HG02763 (cell line): ENCODE measurements at regions not wholly inside any gene's neighbourhood (a gene's known extent, or its start where the extent isn't known, plus 50 kb on each side); places are given as distances from the start of the nearest gene placed in this dataset.
"Not testable (repeated sequence)": the region's sequence is repeated elsewhere in the genome, so short reads cannot be mapped to it uniquely, and the experiment has no call there.

Source experiments
- ATAC-seq: cut with Tn5 transposase; IDR thresholded peaks from one replicate; pipeline ENCODE4 v1.9.1; 2021; ENCODE audit warnings: mild to moderate bottlenecking, moderate library complexity; ENCODE audit not compliant: unreplicated experiment

DNA sequence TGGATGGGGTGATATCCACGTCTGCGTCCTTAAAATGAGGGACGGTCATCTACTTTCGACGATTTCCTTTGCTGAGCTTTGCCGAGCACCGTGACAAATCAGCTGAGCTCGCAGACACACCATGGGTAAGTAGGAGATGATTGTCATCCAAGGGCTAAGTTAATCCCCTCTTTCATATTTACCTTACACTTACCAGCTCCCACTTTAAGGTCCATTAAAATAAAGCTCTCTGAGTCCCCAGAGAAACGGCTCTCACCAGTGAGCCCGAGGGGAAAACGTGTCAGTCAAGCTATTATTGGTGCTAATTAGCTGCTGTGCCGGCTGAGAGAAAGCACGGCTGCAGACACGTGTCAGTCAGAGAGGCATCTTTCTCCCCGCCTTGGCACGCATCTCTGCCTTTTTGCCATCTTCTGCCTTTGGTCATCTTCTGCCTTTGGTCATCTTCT lies 72.2 kb downstream of the CRLF2 start:
- ATAC-seq: no peak

DNA sequence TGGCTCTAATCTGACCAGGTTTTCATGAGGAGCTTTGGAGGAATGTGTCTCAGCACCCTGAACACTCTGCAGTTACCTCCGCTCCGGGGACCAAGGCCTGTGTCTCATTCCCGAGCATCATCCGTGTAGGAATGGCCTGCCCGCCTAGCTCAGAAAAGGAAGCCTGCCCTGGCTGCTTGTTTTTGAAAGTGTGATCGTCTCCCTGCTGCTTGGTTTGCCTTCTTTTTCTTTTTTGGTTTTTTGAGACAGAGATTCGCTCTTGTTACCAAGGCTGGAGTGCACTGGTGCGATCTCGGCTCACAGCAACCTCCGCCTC lies 73.3 kb downstream of the CRLF2 start:
- no peak for ATAC-seq

DNA sequence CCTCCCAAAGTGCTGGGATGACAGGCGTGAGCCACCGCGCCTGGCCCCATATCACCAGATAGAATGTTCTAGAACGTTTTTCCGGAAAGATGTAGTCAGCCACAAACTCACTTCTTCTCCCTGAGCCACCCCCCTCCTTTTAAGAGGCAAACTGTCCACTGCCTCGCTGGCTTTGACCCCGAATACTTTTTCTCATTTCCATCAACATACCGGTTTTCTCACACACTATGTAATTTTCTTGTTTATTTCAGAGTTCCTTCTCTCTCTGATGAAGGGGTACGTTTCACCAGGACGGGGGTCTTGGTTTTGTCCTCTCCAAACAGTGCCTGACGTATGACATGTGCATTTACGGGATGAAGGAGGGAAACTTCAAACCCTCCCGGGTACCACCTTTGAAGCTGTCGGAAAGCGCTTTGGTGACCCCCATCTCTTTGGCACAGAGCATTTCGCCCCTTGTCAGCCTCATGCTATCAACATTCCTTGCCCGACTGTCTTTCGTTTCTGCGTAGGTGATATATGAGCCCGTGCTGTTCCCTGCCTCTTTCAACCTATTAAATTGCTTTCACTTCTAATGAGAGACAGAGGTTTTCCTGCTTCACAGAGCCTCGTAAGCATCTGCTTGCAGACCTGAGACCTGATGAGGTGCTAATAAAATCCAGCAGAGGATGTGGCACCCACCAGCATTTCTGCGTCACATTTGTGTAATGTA lies 73.8 kb downstream of the CRLF2 start:
- ATAC-seq: no peak

DNA sequence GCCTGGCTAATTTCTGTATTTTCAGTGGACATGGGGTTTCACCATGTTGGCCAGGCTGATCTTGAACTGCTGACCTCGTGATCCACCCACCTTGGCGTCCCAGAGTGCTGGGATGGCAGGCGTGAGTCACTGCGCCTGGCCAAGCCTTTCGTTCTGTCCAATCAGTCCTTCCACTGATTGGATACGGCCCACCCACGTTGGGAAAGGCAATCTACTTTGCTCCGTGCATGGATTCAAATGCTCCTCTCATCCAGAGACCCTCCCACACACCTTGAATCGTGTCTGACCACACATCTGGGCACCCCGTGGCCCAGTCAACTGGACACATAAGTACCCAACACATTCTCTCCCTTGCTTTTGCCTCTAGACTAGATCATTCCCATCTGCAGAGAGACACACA lies 74.9 kb downstream of the CRLF2 start:
- ATAC-seq: no peak

DNA sequence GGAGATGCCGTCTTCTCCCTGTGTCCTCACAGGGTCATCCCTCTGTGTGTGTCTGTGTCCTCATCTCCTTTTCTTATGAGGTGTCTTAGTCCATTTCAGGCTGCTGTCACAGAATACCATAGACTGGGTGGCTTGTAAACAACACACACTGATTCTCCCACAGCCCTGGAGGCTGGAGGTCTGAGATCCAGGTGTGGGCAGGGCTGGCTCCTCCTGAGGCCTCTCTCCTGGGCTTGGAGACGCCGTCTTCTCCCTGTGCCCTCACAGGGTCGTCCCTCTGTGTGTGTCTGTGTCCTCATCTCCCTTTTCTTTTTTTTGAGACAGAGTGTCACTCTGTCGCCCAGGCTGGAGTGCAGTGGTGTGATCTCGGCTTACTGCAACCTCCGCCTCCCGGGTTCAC lies 75.9 kb downstream of the CRLF2 start:
- ATAC-seq: not testable (repeated sequence)

DNA sequence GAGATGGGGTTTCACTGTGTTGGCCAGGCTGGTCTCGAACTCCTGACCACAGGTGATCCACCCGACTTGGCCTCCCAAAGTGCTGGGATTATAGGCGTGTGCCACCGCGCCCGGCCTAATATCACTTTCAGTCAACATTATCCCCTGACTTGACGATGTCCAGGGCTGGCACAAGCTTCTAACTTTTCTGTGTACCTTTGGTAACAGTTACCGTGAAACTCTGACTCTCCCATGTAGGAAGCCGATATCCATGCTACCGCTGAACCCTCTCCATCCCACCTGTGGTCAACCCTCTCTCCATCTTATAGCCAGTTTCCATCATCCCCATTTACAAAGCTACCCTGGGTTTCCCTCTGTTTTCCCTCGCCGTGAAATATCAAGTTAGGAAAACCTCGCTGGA lies 77.5 kb downstream of the CRLF2 start:
- ATAC-seq: no peak

DNA sequence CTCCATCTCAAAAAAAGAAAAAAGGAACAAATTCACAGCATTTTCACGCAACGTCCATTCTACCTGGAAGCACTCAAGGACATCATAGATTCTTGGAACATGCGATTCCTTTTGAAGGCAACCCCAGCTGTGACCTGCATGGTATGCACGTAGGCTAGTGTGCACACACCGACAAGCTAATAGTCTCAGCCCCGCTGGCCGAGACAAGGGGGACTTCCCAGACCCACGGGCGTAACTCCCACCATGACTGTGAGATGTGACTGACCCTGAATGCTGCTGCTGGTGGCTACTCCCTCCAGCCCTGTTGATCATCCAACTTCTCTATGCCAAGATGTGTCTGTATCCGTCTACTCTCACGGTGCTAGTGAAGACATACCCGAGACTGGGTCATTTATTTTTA lies 78.3 kb downstream of the CRLF2 start:
- no peak for ATAC-seq

DNA sequence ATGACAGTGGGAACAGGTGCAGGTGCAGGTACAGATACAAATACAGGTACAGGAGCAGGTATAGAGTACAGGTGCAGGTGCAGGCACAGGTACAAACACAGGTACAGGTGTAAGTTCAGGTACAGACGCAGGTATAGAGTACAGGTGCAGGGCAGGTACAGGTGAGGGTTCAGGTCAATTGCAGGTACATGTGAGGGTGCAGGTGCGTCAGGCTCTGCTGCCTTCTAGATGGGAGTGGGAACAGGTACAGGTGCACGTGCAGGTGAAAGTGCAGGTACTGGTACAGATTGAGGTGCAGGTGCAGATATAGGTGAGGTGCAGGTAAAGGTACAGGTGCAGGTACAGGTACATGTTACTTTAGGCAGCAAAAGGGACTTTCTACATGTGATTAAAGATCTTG lies 85.7 kb downstream of the CRLF2 start:
- ATAC-seq: no peak

DNA sequence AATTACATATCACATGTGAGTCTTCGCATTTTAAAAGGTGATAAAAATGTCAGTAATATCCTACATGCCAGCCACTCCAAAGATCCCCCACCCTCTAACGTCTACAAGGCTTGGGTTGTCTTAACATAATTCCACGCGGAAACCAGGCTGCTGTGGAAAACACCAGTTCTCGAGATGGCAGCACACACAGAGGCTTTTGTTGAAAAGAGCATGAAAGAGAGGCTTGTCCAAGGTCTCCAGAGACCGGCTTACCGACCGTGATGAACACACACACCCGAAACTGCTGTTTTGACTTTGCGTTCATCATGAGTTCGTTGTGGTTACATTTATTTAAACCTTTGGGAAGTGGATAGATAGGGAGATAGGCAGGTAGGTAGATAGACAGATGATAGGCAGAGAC lies 87.9 kb downstream of the CRLF2 start:
- no peak for ATAC-seq

DNA sequence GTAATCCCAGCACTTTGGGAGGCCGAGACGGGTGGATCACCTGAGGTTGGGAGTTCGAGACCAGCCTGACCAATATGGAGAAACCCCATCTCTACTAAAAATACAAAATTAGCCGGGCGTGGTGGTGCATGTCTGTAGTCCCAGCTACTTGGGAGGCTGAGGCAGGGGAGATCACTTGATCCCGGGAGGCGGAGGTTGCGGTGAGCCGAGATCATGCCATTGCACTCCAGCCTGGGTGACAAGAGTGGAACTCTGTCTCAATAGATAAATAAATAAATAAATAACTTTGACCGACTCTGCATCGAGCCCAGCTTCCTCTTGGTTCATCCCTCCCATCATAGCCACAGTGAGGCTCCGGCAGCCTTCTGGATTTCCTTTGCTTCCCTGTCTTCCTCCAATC lies 89.6 kb downstream of the CRLF2 start:
- ATAC-seq: not testable (repeated sequence)

DNA sequence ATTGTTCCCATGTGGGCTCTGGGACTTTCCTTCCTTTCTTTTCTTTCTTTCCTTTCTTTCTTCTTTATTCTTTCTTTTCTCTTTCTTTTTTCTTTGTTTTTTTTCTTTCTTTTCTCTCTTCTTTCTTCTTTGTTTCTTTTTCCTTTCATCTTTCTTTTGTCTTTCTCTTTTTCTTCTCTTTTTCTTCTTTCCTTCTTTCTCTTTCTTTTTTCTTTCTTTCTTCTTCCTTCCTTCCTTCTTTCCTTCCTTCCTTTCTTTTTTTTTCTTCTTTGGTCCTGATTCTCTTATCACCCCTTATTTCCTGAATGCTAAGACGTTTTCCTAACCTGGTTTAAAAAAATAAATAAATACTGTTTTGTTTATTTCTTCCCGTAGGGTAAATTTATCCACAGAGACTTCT lies 93.2 kb downstream of the CRLF2 start:
- no peak for ATAC-seq

DNA sequence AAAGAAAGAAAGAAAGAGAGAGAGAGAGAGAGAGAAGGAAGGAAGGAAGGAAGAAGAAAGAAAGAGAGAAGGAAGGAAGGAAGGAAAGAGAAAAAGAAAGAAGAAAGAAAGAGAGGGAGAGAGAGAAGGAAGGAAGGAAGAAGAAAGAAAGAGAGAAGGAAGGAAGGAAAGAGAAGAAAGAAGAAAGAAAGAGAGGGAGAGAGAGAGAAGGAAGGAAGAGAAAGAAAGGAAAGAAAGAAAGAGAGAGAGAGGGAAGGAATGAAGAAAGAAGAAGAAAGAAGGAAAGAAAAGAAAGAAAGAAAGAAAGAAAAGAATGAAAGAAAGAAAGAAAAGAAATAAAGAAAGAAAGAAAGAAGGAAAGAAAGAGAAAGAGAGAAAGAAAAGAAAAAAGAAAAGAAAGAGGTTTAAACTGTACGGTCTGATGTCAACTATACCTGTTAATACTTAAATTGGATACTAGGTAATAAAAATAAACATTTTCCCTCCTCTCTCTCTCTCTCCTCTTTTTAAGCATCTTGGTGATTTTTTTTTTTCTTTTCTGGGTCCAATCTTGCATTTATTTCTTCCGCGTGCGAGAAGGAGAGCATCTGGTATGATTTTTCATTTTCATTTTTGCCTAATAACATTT lies 93.8 kb downstream of the CRLF2 start:
- no peak for ATAC-seq

DNA sequence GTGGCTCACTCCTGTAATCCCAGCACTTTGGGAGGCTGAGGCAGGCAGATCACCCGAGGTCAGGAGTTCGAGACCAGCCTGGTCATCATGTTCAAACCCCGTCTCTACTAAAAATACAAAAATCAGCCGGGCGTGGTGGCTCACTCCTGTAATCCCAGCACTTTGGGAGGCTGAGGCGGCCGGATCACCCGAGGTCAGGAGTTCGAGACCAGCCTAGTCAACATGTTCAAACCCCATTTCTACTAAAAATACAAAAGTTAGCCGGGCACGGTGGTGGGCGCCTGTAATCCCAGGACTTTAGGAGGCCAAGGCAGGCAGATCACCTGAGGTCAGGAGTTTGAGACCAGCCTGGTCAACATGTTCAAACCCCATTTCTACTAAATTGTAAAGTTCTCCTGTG lies 97.0 kb downstream of the CRLF2 start:
- ATAC-seq: not testable (repeated sequence)

DNA sequence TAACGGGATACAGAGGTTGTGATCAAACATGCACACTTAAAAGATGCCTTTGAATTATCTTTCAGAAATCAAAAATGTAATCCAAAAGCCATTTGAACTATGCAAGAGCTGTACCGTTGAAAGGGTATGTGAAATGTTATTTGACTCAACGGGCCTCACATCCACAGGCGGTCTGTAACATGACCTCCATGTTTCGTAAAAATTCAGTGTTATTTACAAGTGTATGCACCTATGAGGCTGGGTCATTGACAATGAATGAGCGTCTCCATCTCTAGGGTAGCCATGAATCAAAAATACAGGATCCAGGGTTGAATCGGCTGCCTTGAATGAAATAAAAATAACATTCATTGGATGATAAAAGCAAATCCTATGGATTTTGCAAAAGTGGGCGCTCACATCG lies 100.1 kb downstream of the CRLF2 start:
- ATAC-seq: no peak

DNA sequence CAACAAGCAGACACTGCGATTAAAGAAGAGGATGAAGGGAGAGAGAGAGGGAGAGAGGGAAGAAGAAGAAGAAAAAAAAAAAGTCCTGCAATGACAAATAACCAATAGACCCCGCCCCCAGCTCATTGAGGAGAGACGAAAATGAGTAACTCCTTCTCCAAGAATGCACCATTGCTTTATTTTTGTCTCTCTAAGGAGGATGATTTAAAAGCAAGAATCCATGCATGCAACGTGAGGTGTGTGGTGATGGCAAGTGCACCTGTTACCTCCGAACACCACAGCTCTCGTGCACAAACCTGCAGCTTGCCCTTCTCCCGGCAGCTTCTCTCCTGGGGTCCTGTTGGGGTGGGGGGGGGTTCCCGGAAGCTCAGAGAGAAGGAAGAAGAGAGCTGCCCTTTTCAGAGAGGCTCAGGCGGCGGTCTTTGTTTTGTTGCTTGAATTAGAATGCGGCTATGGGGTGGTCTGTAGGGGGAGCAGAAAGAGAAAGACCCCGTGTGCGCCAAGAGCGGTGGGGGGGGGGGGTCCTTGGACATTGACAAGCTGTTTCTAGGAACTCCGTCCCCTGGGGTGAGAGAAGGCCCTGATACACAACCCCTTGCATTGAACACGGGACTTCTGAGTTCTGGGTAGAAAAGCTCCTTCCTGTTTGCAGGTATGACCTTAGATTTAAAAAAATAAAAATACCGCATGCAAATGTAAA lies 100.7 kb downstream of the CRLF2 start:
- no peak for ATAC-seq

DNA sequence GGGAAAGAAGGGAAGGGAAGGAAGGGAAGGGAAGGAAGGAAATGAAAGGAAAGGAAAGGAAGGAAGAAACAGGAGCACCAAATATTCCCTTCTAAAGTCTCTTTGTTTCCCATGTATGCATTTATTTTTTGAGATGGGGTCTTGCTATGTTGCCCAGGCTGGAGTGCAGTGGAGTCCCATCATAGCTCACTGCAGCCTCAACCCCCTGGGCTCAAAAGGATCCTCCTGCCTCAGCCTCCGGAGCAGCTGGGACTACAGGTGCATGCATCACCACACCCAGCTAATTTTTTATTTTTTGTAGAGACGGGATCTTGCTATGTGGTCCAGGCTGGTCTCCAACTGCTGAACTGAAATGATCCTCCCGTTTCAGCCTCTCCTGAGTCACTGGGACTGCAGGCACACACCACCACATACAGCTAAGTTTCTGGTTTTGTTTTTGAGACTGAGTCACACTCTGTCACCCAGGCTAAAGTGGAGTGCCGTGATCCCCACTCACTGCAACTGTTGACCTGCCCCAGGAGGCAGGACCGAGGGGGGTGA lies 102.8 kb downstream of the CRLF2 start:
- no peak for ATAC-seq

DNA sequence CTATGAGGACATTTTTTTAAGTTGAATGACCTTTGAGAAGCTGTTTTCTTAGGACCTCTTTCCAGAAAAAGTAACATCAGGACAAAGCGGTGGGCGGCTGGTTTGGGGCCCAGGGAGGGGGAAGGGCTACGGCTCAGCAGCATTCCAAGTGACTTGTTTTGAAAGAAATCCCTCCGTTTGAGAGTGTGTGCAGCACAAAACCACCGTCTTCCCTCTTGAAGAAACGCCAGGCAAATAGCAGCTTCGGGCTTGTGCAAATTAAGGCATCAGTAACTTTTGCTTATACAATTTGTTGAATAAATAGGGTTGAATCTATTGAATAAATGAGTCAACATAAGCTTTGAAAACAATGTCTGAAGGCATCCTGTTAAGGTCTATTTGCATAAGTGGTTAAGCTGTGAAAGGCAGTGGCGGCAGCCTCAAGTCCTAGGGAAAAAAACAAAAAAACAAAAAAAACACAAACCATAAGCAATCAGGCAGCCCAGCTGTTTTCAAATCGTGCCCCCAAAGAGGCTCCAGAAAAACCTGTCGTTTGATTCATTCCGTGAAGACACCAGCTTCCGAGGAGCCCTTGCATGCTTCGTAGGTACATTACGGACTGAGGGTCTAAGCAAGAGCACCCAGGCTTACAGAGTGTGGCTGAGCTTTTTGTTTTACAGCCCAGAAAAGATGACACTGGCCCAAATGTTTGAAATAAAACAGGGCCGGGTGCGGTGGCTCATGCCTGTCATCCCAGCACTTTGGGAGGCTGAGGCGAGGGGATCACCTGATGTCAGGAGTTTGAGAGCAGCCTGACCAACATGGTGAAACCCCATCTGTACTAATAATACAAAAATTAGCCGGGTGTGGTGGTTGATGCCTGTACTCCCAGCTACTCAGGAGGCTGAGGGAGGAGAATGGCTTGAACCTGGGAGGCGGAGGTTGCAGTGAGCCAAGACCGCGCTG lies 103.7 kb downstream of the CRLF2 start:
- ATAC-seq: no peak

DNA sequence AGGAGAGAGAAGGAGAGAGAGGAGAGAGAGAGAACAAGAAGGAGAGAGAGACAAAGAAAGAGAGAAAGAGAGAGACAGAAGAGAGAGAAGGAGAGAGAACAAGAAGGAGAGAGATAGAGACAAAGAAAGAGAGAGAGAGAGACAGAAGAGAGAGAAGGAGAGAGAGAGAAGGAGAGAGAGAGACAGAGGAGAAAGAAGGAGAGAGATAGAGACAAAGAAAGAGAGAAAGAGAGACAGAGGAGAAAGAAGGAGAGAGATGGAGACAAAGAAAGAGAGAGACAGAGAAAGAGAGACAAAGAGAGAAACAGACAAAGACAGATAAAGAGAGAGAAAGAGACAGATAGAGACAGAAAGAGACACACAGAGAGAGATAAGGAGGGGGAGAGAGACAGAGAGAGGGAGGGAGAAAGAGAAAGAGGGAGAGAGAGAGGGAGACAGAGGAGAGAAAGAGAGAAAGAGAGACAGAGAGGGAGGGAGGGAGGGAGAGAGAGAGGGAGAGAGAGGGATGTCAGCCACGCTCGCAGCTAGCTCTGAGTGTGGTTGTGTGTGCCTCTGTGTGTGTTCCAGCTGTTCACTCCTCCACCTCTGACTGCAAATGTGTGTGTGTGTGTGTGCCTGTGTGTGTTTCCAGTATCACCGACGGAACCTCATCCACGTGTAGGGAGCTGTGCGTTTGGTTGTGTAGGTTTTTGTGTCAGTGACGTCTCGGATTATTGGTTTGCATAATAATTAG lies 105.8 kb downstream of the CRLF2 start:
- no peak for ATAC-seq

DNA sequence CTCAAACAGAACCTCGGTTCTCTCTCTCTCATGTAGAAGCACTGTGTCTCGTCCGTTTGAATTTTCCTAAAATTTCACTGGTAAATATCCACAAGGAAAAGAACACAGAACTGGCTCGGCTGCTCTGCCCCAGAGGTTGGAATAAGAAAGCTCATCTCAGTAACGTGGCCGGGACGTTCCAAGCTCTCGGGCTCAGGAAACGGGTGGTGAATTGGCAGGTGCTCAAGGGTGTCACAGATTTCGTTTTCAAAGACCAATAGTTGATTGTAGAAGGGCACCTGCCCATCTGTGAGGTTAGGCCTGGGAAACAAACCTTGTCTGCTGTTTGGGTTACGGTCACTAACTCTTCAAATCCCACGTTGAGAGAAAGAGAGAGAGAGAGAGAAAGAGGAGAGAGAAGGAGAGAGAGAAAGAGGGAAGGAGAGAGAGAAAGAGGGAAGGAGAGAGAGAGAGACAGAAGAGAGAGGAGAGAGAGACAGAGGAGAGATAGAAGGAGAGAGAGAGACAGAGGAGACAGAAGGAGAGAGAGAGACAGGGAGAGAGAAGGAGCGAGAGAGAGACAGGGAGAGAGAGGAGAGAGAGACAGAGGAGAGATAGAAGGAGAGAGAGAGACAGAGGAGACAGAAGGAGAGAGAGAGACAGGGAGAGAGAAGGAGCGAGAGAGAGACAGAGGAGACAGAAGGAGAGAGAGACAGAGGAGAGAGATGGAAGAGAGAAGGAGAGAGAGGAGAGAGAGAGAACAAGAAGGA lies 106.6 kb downstream of the CRLF2 start:
- ATAC-seq: no peak

DNA sequence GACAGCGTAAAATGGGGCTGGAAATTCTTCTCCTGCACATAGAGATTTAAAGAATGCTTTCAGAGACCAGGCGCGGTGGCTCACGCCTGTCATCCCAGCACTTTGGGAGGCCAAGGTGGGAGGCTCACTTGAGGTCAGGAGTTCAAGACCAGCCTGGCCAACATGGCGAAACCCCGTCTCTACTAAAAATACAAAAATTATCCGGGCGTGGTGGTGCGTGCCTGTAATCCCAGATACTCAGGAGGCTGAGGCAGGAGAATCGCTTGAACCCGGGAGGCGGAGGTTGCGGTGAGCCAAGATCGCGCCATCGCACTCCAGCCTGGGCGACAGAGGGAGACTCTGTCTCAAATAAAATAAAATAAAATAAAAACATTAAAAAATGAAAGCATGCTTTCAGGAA lies 107.4 kb downstream of the CRLF2 start:
- ATAC-seq: not testable (repeated sequence)
